Epithelial cell of proximal tubule (primary cell): ENCODE measurements at regions not wholly inside any gene's neighbourhood (a gene's known extent, or its start where the extent isn't known, plus 50 kb on each side); places are given as distances from the start of the nearest gene placed in this dataset.

ENCODE experiments used
- DNase-seq: peaks from one replicate; pipeline ENCODE4 v3.0.0-alpha.2; 2011; ENCODE audit warnings: low read depth
- H3K4me3 ChIP-seq: 2 replicates; pipeline ENCODE4 v1.5.1; 2011; ENCODE audit warnings: low read depth, mild to moderate bottlenecking, low read length
- CTCF ChIP-seq: conservative IDR thresholded peaks from 2 replicates; pipeline ENCODE4 v1.5.1; 2012; ENCODE audit warnings: low read depth, mild to moderate bottlenecking, low read length

- no peak overlapping the region for H3K4me3 ChIP-seq
- peak; percentile 61 for TF ChIP-seq CTCF
- no peak for DNase-seq
These were observed 256.3 kb upstream of the SFSWAP start for GRCh38 chr12:131454418-131455217.

- no peak overlapping the region for H3K4me3 ChIP-seq
- no peak for TF ChIP-seq CTCF
- no peak for DNase-seq
These were observed 255.7 kb upstream of the SFSWAP start for GRCh38 chr12:131455218-131455506.

GRCh38 chr12:131455581-131456110 is 255.2 kb upstream of the SFSWAP start:
- no peak for TF ChIP-seq CTCF
- no peak for DNase-seq
- H3K4me3 ChIP-seq, result no peak overlapping the region

GRCh38 chr12:131456301-131457027 is 254.4 kb upstream of the SFSWAP start:
- TF ChIP-seq CTCF, result no peak
- no peak overlapping the region for H3K4me3 ChIP-seq
- no peak for DNase-seq

- TF ChIP-seq CTCF, result no peak
- DNase-seq, result no peak
- H3K4me3 ChIP-seq, result no peak overlapping the region
These were observed 253.9 kb upstream of the SFSWAP start for GRCh38 chr12:131457028-131457310.

GRCh38 chr12:131457331-131458047 is 253.4 kb upstream of the SFSWAP start:
- H3K4me3 ChIP-seq, result no peak overlapping the region
- no peak for DNase-seq
- no peak for TF ChIP-seq CTCF
